HepG2 (cell line): ENCODE measurements at regions not wholly inside any gene's neighbourhood (a gene's known extent, or its start where the extent isn't known, plus 50 kb on each side); places are given as distances from the start of the nearest gene placed in this dataset.
A peak's percentile ranks its signal among the peaks of the same experiment; 100 is the strongest.
"Not testable (repeated sequence)": the region's sequence is repeated elsewhere in the genome, so short reads cannot be mapped to it uniquely, and the experiment has no call there.

Experiments used
- ATAC-seq: fragments of 200-7000 bp; cut with Tn5 transposase; 3 replicates; pipeline ENCODE4 v1.9.1; 2020; ENCODE audit warnings: mild to moderate bottlenecking, moderate library complexity
- BruUV-seq: library from RNA; stranded (reverse); fragments of 400-500 nt; replicated peaks from 2 replicates; lab custom pipeline; 2021; lab: Mats Ljungman, UMichigan
- CTCF ChIA-PET: fragments of 300-600 bp; formaldehyde crosslinking; extraction: SDS; loops from one replicate; lab custom pipeline; 2021; ENCODE audit warnings: low total read pairs, inconsistent platforms, low intra/inter-chr PET ratio; lab: Yijun Ruan, JAX
- POLR2A ChIA-PET: fragments of 350-600 bp; sonication (Branson Sonifier 250); formaldehyde crosslinking; loops from one replicate; lab custom pipeline; 2020; ENCODE audit warnings: antibody characterized with exemption, inconsistent platforms; lab: Yijun Ruan, JAX
- DNase-seq: peaks from one replicate; pipeline ENCODE4 v3.0.0-alpha.2; 2015; ENCODE audit warnings: low spot score
- FAIRE-seq: peaks from 3 replicates; lab custom pipeline; 2011; peaks lifted over from hg19 to GRCh38; lab: Jason Lieb, UNC
- H2AFZ ChIP-seq: one replicate; pipeline ENCODE4 v1.6.1; 2011; ENCODE audit warnings: low read length, inconsistent platforms
- H3K27ac ChIP-seq: fragments of 300-600 bp; 3 replicates; pipeline ENCODE4 v1.8.0; 2011; ENCODE audit warnings: mixed run types, mild to moderate bottlenecking, mixed read lengths, low read length, inconsistent platforms; ENCODE audit not compliant: insufficient read depth; ENCODE audit errors: extremely low read length
- H3K27me3 ChIP-seq, 2 experiments: fragments of 200-600 bp in 1 of 2; 2 replicates in 1 of 2; 3 replicates in 1 of 2; pipeline versions ENCODE4 v1.6.0 to v1.8.0; 2011; ENCODE audit warnings: low read length in 2 of 2, mild to moderate bottlenecking in 2 of 2, moderate library complexity in 2 of 2, inconsistent platforms in 1 of 2; ENCODE audit not compliant: insufficient read depth in 2 of 2, control insufficient read depth in 1 of 2
- H3K36me3 ChIP-seq, 2 experiments: fragments of 200-600 bp in 1 of 2; replicated peaks in 1 of 2; 2 replicates in 1 of 2; 3 replicates in 1 of 2; pipeline versions ENCODE4 v1.5.1 to v1.8.0; 2011; ENCODE audit warnings: low read length in 2 of 2, inconsistent platforms in 1 of 2; ENCODE audit not compliant: insufficient read depth in 2 of 2, control insufficient read depth in 1 of 2
- H3K4me1 ChIP-seq: 2 replicates; pipeline ENCODE4 v1.5.1; 2012; ENCODE audit warnings: low read length, inconsistent platforms; ENCODE audit not compliant: insufficient read depth
- H3K4me2 ChIP-seq: 2 replicates; pipeline ENCODE4 v1.6.0; 2011; ENCODE audit warnings: low read depth, low read length, inconsistent platforms
- H3K4me3 ChIP-seq, 3 experiments: fragments of 200-600 bp in 1 of 3; sonication (generic), shearing (Covaris generic) in 1 of 3; replicated peaks in 1 of 3; 2 replicates each; pipeline ENCODE4 v1.5.1; 2011 to 2016; ENCODE audit warnings: low read length in 3 of 3, inconsistent platforms in 2 of 3, low read depth in 2 of 3, mild to moderate bottlenecking in 2 of 3, control low read depth in 1 of 3, mixed read lengths in 1 of 3; ENCODE audit not compliant: insufficient read depth in 1 of 3
- H3K79me2 ChIP-seq: one replicate; pipeline ENCODE4 v1.6.1; 2011; ENCODE audit warnings: low read length, inconsistent platforms; ENCODE audit not compliant: insufficient read depth
- H3K9ac ChIP-seq: 2 replicates; pipeline ENCODE4 v1.6.0; 2011; ENCODE audit warnings: mild to moderate bottlenecking, low read depth, low read length, inconsistent platforms; ENCODE audit not compliant: insufficient read depth
- H3K9me3 ChIP-seq: 2 replicates; pipeline ENCODE4 v1.5.1; 2012; ENCODE audit warnings: mild to moderate bottlenecking, low read length
- H4K20me1 ChIP-seq: 2 replicates; pipeline ENCODE4 v1.6.0; 2011; ENCODE audit warnings: inconsistent platforms, mild to moderate bottlenecking, low read length, moderate library complexity; ENCODE audit not compliant: insufficient read depth
- ELF4 ChIP-seq: sonication (generic); formaldehyde crosslinking; IDR thresholded peaks from 2 replicates; pipeline ENCODE4 v1.5.0; 2020; ENCODE audit warnings: missing genetic modification reagents, mild to moderate bottlenecking, moderate library complexity, borderline replicate concordance
- IRF9 ChIP-seq: sonication (generic); formaldehyde crosslinking; IDR thresholded peaks from 2 replicates; pipeline ENCODE4 v1.8.0; 2022; ENCODE audit warnings: missing genetic modification reagents, mild to moderate bottlenecking, borderline replicate concordance
- KLF11 ChIP-seq: IDR thresholded peaks from 2 replicates; pipeline ENCODE4 v1.6.1; 2016; ENCODE audit warnings: missing compliant biosample characterization
- MNT ChIP-seq: fragments of 450-650 bp; IDR thresholded peaks from 2 replicates; pipeline ENCODE4 v1.6.1; 2016
- MYC ChIP-seq: sonication (generic); formaldehyde crosslinking; IDR thresholded peaks from 2 replicates; pipeline ENCODE4 v1.9.0; 2021; ENCODE audit warnings: missing genetic modification reagents, borderline replicate concordance
- SMAD9 ChIP-seq: sonication (generic); formaldehyde crosslinking; IDR thresholded peaks from 2 replicates; pipeline ENCODE4 v1.5.1; 2020; ENCODE audit warnings: mild to moderate bottlenecking, missing genetic modification reagents
- STAT6 ChIP-seq: sonication (generic); formaldehyde crosslinking; IDR thresholded peaks from 2 replicates; pipeline ENCODE4 v1.4.0; 2020; ENCODE audit warnings: missing genetic modification reagents, mild to moderate bottlenecking, borderline replicate concordance
- SUZ12 ChIP-seq: fragments of 150-350 bp; IDR thresholded peaks from 2 replicates; pipeline ENCODE4 v1.6.1; 2014; ENCODE audit warnings: low read depth, low read length
- ZFP36L1 ChIP-seq: sonication (generic); formaldehyde crosslinking; IDR thresholded peaks from 2 replicates; pipeline ENCODE4 v1.8.0; 2022; ENCODE audit warnings: mild to moderate bottlenecking, missing genetic modification reagents, moderate library complexity
- ZMYM3 ChIP-seq: sonication (generic); formaldehyde crosslinking; IDR thresholded peaks from 2 replicates; pipeline ENCODE4 v1.5.1; 2020; ENCODE audit warnings: mild to moderate bottlenecking, missing genetic modification reagents
- ZNF615 ChIP-seq: sonication (generic); formaldehyde crosslinking; IDR thresholded peaks from 2 replicates; pipeline ENCODE4 v1.5.0; 2020; ENCODE audit warnings: mild to moderate bottlenecking, missing genetic modification reagents, borderline replicate concordance
- ZNF878 ChIP-seq: sonication (generic); formaldehyde crosslinking; IDR thresholded peaks from 2 replicates; pipeline ENCODE4 v1.8.1; 2023; ENCODE audit warnings: mild to moderate bottlenecking, missing genetic modification reagents, moderate library complexity
- WGBS: methylation state at CpG from one replicate; pipeline ENCODE4 v1.1.6; 2017; ENCODE audit warnings: low lambda C conversion rate; 5-methylcytosine and 5-hydroxymethylcytosine counted together
- in situ Hi-C: cut with HindIII; loops from 2 replicates; pipeline ENCODE4 v1.10.0; 2017; ENCODE audit warnings: low pct_unique_long_range_greater_than_20kb; ENCODE audit not compliant: extremely low pct_ligation_motif_present
- intact Hi-C: fragments of 100-400 bp; cut with micrococcal nuclease; formaldehyde crosslinking; loops from one replicate; pipeline ENCODE4 v1.10.0; 2022; ENCODE audit not compliant: unreplicated experiment

- H3K27me3 ChIP-seq, H4K20me1 ChIP-seq, H3K4me2 ChIP-seq, H3K27ac ChIP-seq, H3K4me3 ChIP-seq, DNase-seq, in situ Hi-C loops, H3K4me1 ChIP-seq, H3K9me3 ChIP-seq, H3K9ac ChIP-seq, POLR2A ChIA-PET, ATAC-seq, H3K36me3 ChIP-seq, BruUV-seq, FAIRE-seq, H2AFZ ChIP-seq, CTCF ChIA-PET, intact Hi-C loops, H3K79me2 ChIP-seq: not testable (repeated sequence)
- WGBS = 1% methylated on average over 2 of the region's 2 CpGs
- TF ChIP-seq MNT = 0 out of 2 replicates have a peak, but pooled peaks have one; percentile 1
- TF ChIP-seq, all 625 proteins: peak for 1; not testable (repeated sequence) for 624
These were observed 142.1 kb upstream of the TFAP2D start for GRCh38 chr6:50571230-50571629.

GRCh38 chr6:50585441-50586330 is 127.6 kb upstream of the TFAP2D start:
- Histone ChIP-seq H3K79me2 (no peaks in the 10 kb centered on the region), H3K4me1 (no peaks in the 10 kb centered on the region), H3K9me3 (no peaks in the 10 kb centered on the region), H3K9ac (no peak overlapping the region), H3K4me3 (no peak overlapping the region), H4K20me1 (no peaks in the 10 kb centered on the region), H2AFZ (no peak overlapping the region), H3K27ac (no peak overlapping the region), H3K27me3 (no peaks in the 10 kb centered on the region), H3K4me2 (no peak overlapping the region), H3K36me3 (no peaks in the 10 kb centered on the region)
- FAIRE-seq (no peak), DNase-seq (no peak), ATAC-seq (no peak)
- intact Hi-C loops = no loop called here
- in situ Hi-C loops = no loop called here
- ChIA-PET POLR2A (no interaction called here), CTCF (no interaction called here)
- 28% methylated on average over 12 of the region's 15 CpGs for WGBS
- no TSS peak for BruUV-seq
- TF ChIP-seq ELF4 (no peak), ZFP36L1 (CRISPR knock-in tag) (no peak), STAT6 (CRISPR knock-in tag) (no peak), SUZ12 (no peak), MYC (CRISPR knock-in tag) (no peak), SMAD9 (CRISPR knock-in tag) (no peak), ZMYM3 (CRISPR knock-in tag) (no peak), KLF11 (no peak), ZNF615 (no peak), ZNF878 (CRISPR knock-in tag) (no peak), IRF9 (no peak)
